ENCODE measurements at regions not wholly inside any gene's neighbourhood (a gene's known extent, or its start where the extent isn't known, plus 50 kb on each side); places are given as distances from the start of the nearest gene placed in this dataset.

DNA sequence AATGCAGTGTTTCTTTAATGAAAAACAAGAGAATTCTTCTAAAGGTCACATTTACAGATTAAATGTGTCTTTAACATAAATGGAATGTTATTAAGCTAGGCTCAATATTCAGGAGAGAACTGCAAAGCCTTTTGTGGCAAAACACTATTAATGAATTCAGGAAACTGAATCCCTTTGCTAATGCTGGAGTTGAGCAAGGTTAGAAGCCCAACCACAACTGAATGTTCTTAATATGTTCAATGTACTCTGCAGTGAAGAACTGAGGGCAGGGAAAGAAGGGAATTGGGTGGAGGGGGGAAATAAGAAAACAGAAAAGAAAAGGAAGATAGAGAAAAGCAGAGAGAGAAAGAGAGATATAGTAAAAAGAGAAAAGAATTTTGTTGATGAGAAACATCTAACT lies 276.7 kb upstream of the TMEM161B start:
- no peak overlapping the region for H3K27ac ChIP-seq
- DNase-seq (ENCODE audit: low read depth, low spot score), result no peak

DNA sequence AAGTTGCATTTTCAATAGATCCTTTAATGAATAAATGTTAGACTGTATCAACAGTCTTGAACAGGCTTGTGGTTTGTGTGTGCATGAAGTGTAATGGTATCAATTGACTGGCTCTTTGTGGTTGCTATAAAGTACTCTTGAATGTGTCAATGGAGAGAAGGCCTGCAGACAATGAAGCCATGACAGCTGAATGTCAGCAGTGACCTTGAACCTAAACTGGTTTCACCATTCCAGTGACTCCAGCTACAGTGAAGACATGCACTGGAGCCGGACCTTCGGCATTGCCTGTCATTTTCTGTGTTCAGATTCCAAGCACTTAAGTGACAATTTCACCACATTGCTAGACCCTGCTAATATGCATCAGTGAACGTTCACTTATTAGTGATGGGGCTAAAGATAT lies 276.0 kb upstream of the TMEM161B start:
- no peak for DNase-seq (ENCODE audit: low read depth, low spot score)
- H3K27ac ChIP-seq, result no peak overlapping the region

DNA sequence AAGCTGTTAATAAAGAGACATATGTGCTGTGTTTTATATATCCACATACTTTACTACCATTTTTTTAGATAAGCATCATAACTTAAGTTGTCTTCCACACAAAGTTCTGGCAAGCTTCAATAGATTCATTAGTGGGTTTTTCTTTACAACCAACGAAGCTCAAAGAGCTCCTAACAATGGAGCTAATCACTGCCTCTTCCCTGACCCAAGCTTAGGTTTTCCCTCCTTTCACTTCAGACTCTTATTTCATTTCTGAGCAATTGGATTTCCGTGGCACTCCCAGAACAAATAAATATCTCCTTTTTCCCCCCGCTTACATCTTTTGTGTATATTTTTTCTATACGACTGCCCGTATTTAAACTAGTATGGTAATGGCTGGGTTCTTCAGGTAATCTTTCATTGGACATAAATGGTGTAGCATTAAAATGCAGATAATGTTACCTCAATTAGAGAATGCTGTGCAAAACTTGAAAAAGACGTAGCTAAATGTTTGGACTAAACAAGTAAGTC lies 275.5 kb upstream of the TMEM161B start:
- DNase-seq (ENCODE audit: low read depth, low spot score), result no peak
- H3K27ac ChIP-seq, result no peak overlapping the region

DNA sequence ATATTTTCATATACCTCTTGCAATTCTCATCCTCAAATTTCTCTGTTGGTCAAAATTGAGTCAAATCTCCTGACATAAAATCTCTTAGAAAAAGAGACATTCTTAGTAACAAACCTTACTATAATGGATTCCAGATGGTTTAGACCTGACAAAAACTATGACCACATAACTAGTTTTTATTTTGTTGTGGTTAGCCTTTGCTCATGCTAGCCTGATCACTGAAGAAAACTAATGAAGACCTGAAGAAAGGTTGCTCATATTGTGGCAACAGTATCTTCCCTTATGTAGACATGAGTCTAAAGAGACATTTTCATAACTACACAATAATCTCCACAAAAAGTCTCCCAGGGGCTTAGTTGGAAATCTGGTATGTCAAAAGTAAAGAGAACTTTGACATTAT lies 274.1 kb upstream of the TMEM161B start:
- no peak overlapping the region for H3K27ac ChIP-seq
- DNase-seq (ENCODE audit: low read depth, low spot score), result no peak

DNA sequence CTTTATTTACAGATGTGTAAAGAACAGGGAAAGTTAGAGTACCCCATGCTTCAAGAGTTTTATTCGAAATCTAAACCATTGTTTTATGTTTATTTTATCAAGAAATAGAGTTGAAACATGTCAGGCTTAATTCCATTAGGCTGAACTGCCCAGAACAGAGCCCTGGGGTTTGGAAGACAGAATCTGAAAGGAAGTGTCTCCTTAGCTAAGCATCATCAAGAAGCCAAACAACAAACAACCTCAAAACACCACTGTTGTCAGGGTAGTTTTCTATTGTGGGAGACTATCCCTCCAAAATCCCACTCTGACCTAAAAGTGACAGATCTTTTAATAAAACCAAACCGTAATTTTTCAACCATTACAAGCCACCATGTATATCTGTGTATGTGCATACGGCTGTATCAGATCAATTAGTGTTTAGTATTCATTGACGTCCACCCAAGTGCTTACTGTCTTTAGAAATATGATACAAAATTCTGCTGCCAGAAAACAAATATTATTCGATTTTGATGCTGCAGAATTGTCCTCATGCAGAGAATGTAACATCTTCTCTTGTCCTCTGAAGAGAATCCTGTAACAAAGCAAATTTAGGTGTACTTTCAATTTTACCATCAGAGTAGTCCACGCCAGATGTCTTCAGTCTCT lies 271.9 kb upstream of the TMEM161B start:
- H3K27ac ChIP-seq, result no peak overlapping the region
- no peak for DNase-seq (ENCODE audit: low read depth, low spot score)

DNA sequence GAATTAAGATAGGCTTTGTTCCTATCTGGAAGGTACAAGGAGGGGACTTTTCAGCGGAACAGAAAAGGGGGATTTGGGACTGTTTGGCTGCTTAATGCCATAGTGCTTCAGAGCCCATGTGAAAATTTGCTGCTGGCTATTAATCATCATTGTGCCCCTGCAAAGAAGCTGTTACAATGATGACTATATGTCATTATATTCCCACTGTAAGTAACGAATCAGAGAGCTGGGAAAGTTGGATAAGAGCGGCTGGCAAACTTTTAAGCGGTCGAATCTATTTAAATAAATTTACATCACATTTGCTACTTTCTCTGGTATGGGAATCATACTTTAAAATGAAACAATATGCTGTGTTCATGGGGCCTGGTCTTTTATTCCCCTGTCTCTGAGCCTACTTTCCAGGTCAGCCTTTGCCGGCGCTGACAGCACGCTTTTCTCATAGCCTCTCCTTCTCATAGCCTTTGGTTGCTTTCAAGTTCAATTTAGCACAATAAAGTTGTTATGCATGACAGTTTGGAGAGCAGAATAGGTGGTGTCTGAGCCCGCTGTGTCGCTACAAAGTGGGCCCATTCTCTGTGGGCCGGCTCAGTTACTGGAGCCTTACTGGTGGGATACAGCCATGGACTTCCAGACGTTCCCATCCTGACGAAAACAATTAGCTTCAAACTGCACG lies 271.2 kb upstream of the TMEM161B start:
- DNase-seq (ENCODE audit: low read depth, low spot score), result no peak
- no peak overlapping the region for H3K27ac ChIP-seq

DNA sequence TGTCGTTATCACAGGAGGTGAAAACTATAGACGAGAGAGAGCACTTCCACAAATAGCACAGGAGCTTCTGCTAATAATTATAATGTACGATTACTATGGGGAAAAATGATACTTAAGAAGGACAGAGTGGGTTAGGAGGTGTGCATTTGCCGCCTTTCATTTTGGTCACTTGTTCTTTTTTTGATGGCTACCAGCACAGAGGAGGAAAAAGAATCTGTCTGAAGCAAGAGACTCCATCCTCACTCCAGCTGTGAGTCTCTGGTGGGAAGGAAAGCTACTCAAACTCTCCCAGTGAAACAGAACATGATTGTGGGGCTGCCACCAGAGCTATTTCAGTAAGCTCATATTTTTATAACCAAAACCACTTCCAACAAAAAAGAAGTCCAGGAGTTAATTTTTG lies 270.4 kb upstream of the TMEM161B start:
- H3K27ac ChIP-seq, result no peak overlapping the region
- no peak for DNase-seq (ENCODE audit: low read depth, low spot score)

DNA sequence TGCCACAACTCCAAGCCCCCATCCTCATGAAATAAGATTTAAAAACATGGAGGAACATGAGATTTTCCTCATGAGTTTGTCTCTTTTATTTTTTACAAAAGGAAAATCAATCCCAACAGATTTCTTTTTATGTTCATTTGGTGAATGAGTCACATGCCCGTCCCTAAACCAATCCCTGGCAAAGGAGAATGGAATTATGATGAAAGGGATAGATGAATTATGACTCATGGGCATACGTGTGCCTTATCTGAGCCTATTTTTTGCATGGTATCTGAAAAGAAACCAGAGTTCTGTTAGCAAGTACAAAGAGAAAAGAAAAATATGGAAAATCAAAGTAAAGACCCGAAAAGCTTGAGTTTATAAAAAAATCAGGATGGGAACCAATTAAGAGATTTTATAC lies 267.5 kb upstream of the TMEM161B start:
- no peak for DNase-seq (ENCODE audit: low read depth, low spot score)
- H3K27ac ChIP-seq, result no peak overlapping the region

DNA sequence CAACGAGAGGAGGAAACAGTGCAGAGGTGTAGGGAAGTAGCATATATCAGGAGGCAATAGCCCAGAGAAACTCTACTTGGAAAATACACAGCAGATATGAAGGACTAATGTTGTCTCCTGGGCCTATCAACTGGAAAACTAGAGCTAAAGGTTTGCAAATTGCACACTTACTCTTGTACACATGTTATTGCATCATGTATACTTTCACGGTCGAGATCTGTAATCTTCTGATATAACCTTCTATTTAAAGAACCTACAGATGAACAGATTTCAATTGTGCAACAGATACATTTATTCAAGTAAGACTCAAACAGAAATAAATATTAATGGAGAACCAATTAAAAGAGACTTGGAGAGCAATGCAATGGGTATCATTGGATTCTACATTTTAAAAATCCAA lies 256.3 kb upstream of the TMEM161B start:
- H3K27ac ChIP-seq, result no peak overlapping the region
- DNase-seq (ENCODE audit: low read depth, low spot score), result no peak

DNA sequence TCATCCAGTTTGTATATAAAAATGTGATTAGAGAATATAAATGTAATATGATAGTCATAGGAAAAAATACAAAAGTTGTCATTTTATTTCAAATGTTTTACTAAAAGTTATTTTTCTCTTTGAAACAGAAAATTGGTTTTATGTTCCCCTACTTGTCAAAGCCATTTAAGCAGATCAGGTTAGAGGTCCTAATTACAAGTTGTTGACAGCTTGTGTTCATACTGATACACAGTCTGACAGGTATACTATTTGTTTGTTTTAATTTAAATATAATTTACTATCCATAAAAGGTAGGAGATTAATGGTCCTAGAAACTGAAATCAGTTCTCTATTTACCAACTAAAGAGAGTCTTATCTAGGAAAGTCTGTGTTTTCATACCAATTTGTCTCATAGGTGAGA lies 250.4 kb upstream of the TMEM161B start:
- H3K27ac ChIP-seq, result no peak overlapping the region
- no peak for DNase-seq (ENCODE audit: low read depth, low spot score)

DNA sequence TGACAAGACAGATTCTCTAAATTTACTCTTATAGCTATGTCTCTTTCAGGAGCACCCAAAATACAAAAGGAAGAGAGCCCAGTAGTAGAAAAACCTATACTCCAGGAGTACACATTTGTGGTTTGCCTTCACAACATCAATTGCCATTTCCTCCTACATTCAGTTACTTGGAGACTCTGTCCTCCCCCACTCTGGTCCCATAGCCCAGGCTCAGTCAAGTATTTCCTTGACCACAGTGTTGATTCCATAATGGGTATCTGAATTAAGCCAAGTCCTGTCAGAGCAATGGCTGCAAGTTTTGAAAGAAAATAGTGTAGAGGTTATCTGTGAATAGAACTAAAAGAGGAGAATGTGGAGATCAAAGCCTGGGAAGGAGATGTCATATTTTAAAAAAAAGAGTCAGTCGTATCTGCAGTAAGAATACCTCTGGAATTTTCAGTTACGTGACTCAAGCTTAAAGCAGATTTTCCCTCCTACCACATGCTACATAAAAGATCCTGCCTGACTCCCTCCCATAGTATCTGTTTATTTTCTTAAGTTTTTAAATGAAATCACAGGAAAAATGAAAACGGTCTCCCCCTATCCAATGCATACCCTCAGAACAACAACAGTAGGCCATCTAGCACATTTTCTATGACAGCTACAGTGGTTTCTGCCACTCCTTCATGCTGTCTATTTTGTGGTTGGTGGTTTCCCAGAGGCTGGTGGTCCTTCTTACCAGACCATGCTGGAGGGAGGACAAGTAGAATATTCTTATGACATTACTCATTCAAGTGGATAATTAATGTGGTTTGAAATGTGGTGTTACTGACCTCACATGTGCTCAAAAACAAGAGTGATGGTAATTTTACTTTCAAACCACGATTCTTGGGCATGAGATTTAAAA lies 249.7 kb upstream of the TMEM161B start:
- DNase-seq (ENCODE audit: low read depth, low spot score), result no peak
- no peak overlapping the region for H3K27ac ChIP-seq

DNA sequence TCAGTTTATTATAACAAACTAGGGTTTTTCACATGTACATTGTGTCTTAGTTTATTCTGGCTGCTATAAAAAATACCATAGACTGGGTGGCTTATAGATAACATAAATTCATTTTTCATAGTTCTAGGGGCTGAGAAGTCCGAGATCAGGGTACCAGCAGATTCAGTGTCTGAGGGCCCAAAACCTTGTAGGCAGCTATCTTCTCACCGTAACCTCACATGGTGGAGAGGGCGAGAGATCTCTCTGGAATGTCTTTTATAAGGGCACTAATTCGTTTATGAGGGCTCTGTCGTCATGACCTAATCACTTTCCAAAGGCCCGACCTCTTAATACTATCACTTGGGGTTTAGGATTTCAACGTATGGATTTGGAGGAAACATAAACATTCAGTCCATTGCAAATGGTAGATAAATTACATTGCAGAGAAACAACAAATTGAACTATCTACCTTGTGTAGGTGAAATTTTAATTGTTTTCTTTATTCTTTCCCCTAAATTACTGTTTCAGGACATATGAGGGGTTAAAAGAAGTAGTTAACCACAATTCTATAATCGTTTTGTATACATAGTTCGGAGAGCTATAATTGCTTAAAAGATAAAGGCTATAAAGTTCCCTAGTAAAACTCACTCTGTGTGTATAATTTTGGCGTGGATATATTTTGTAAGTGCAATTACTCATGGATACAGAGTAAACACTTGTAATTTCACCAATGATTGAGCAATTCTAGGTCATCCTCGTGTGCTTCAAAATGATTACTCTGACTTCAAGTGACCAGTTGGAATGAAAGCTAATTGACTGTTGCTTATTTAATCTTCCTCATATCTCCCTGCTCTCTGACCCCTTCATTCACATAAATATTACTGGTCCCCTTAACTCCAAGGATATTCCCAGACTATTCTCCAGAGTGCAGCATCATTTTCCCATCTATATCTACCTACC lies 247.5 kb upstream of the TMEM161B start:
- peak; percentile 2 for DNase-seq (ENCODE audit: low read depth, low spot score)
- H3K27ac ChIP-seq, result no peak overlapping the region

DNA sequence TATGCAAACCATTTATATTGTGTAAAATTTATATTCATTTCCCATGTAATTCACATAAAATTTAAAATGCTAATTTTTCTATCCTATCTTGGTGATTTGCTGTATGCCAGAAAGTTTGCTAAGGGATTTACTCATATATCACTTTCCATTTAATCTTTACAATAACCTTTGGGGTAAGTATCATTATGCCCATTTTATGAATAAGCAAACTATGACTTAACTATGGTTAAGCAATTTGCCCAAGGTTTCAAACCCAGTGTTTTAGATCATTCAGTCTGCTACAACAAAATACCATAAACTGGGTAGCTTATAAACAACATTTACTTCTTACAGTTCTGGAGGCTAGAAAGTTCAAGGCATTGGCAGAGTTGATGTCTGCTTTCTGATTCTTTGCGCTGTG lies 246.4 kb upstream of the TMEM161B start:
- H3K27ac ChIP-seq, result no peak overlapping the region
- DNase-seq (ENCODE audit: low read depth, low spot score), result no peak

DNA sequence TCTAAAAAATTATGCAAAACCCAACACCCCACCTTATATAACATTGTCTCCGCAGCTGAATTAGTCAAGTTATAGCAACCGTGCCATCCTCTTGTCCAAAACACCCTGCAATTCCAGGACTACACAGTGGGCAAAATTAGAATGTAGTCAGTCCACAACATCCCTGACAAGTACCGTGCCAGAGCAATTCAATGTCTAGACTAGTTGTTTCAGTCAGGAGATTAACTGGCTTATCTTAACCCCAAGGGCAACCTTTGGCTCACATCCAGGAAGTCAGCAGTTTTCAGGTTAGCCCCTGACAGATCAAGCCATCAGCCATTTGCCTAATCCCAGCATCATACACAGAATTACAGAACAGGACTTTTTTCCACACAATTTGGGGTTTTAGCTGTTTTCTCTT lies 240.8 kb upstream of the TMEM161B start:
- DNase-seq (ENCODE audit: low read depth, low spot score), result no peak
- H3K27ac ChIP-seq, result no peak overlapping the region

DNA sequence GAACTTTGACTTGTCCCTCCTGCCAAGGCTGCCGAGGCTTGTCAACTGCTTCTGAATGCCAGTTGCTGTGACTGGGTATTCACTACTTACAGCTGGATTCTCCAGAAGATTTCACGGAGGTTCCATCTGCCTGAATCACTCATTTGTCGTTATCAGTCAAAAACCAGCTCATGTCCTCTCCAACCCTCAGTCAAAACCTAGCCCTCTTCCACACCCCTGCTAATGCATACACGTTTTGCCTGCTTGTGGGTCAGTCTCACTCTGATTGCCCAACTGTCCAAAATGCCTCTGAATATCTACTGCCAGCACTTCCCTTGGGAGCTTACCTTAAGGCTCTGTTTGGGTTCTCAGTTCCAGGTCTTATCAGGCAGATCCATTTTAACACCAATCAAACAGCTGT lies 238.6 kb upstream of the TMEM161B start:
- DNase-seq (ENCODE audit: low read depth, low spot score), result no peak

DNA sequence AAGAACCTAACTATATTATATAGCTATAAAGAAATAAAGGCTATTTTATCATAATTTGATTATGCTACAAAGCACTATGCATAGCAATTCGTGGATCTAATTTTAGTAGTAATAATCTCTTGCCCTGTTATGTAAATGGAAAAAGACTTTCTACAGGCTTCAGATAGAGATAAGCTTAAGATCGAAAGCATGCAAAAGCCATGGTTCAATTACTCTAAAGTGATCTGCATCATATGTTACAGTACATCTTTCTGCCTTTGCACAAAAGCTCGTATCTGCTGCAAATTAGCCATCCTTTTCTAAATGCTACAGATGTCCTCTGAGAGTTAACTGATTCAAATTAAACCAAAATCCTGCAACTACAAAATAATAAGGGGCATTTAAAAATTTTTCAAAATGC lies 234.8 kb upstream of the TMEM161B start:
- H3K27ac ChIP-seq, result no peak overlapping the region
- DNase-seq (ENCODE audit: low read depth, low spot score), result no peak

More for the DNA sequence above, 238.6 kb upstream of the TMEM161B start:
- H3K27ac ChIP-seq, result no peak overlapping the region

DNA sequence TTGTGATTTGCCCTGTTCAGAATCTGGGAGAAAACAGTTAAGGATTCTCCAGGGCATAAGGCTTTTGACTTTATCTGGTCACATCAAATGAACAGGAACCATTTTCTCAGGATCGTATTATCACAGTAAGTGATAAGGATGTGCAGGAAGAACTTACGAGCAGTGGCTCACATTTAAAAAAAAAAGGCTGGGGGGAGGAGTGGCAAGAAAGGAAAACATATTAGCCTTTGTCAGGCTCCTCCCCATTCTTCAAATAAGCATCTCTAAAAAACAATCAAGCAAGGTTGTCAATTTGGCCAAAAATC lies 234.3 kb upstream of the TMEM161B start:
- H3K27ac ChIP-seq, result no peak overlapping the region
- DNase-seq (ENCODE audit: low read depth, low spot score), result no peak

DNA sequence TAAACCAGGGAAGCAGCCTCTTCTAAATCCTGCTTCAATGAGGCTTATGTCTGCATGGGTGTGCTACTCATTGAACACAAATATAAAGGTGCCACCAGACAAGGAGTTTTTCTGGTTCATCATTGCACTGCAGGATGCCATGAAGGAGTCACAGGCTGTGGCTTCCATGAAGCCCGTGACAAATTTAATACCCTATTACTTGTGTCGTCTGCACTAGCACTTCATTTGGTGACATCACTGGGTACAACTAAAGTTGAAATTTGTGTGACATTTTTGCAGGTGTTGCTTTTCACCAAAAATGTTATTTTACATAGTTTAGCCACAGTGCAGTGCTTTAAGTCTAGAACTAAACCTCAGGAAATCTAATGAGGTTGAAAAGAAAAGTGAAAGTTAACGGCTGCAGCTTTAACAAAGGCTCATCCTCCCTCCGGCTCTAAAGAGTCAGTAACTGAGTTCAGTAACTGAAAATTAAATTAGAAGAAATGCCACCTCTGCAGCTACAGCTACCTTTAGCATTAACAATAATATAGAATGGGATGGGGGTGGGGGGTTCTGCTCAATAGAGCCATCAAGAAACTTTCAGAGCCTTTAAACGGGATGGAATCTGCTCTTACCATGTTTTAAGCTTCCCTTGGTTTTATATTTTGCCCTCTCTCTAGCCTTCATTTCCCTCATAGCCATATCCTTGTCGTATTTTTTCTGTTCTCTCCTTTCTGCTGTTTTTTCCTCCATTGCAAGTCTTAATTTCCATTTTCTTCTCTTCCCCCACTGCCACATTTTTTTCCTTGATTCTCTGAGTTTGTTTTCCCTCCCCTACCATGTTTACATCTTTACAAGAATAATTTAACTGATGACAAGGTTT lies 233.8 kb upstream of the TMEM161B start:
- H3K27ac ChIP-seq, result no peak overlapping the region
- no peak for DNase-seq (ENCODE audit: low read depth, low spot score)

DNA sequence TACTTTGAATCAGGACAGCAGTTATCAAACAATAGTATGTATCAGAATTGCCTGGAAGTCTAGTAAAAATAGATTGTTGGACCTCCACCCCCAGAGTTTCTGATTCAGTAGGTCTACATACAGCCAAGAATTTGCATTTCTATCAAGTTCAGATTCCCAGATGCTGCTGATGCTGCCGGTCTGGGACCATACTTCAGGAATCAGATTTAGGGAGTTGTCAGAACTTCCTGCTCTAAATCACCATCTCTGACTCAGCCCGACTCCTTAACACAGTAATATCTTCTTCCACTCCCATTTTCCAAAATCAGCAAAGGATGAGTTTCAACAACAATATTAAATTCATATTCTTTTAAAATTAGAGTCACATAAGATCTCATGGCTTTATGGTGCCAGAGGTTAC lies 227.2 kb upstream of the TMEM161B start:
- DNase-seq (ENCODE audit: low read depth, low spot score), result no peak
- no peak overlapping the region for H3K27ac ChIP-seq
